Mucosa of rectum (tissue), 2 donors: ENCODE measurements at regions not wholly inside any gene's neighbourhood (a gene's known extent, or its start where the extent isn't known, plus 50 kb on each side); places are given as distances from the start of the nearest gene placed in this dataset.
"Not testable (repeated sequence)": the region's sequence is repeated elsewhere in the genome, so short reads cannot be mapped to it uniquely, and the experiment has no call there.

Source experiments
- H3K27ac ChIP-seq, 2 donors: one replicate each; pipeline ENCODE4 v1.7.0; 2013; ENCODE audit warnings: inconsistent platforms in 2 of 2, low read depth in 2 of 2, low read length in 2 of 2
- H3K27me3 ChIP-seq, 2 donors: one replicate each; pipeline ENCODE4 v1.7.0; 2013; ENCODE audit warnings: low read length in 2 of 2; ENCODE audit not compliant: control insufficient read depth in 2 of 2, insufficient read depth in 2 of 2
- H3K36me3 ChIP-seq, 2 donors: one replicate each; pipeline ENCODE4 v1.7.0; 2013; ENCODE audit warnings: low read length in 2 of 2; ENCODE audit not compliant: control insufficient read depth in 2 of 2, insufficient read depth in 2 of 2
- H3K4me1 ChIP-seq, 2 donors: one replicate each; pipeline ENCODE4 v1.7.0; 2013; ENCODE audit warnings: low read length in 2 of 2, mild to moderate bottlenecking in 1 of 2; ENCODE audit not compliant: control insufficient read depth in 2 of 2, insufficient read depth in 2 of 2
- H3K4me3 ChIP-seq, 2 donors: one replicate each; pipeline ENCODE4 v1.7.0; 2013; ENCODE audit warnings: low read length in 2 of 2
- H3K9ac ChIP-seq, 2 donors: one replicate each; pipeline ENCODE4 v1.7.0; 2013; ENCODE audit warnings: low read length in 2 of 2, low read depth in 1 of 2, mild to moderate bottlenecking in 1 of 2
- H3K9me3 ChIP-seq, 2 donors: one replicate each; pipeline ENCODE4 v1.7.0; 2013; ENCODE audit warnings: low read length in 2 of 2; ENCODE audit not compliant: control insufficient read depth in 2 of 2
- donor health status: healthy.
- donor health status: Normal muscosa, but diverticular disease.

- Histone ChIP-seq H3K9ac (no peak overlapping the region), H3K36me3 (no peaks in the 10 kb centered on the region), H3K27ac (no peak overlapping the region)
Measured at GRCh38 chr12:85424581-85425348, 144.7 kb downstream of the ALX1 start.

GRCh38 chr12:85425349-85425612, 145.3 kb downstream of the ALX1 start:
- peaks cover 3 to 7% of the 10 kb centered on the region in 2 donors for H3K4me1 ChIP-seq
- H3K9ac ChIP-seq, result no peak overlapping the region
- H3K4me3 ChIP-seq, result no peak overlapping the region
- no peaks in the 10 kb centered on the region for H3K27me3 ChIP-seq
- H3K36me3 ChIP-seq, result no peaks in the 10 kb centered on the region
- H3K9me3 ChIP-seq, result no peaks in the 10 kb centered on the region
- no peak overlapping the region for H3K27ac ChIP-seq

More at GRCh38 chr12:85424581-85425348, 144.7 kb downstream of the ALX1 start:
- H3K9me3 ChIP-seq, result no peaks in the 10 kb centered on the region
- peaks cover 3 to 7% of the 10 kb centered on the region in 2 donors for H3K4me1 ChIP-seq
- peak overlapping the region in 1 of 2 donors; percentile 1 for H3K4me3 ChIP-seq
- no peaks in the 10 kb centered on the region for H3K27me3 ChIP-seq

- Histone ChIP-seq H3K4me1 (peaks cover 3 to 7% of the 10 kb centered on the region in 2 donors), H3K27me3 (no peaks in the 10 kb centered on the region), H3K9ac (no peak overlapping the region), H3K36me3 (no peaks in the 10 kb centered on the region), H3K4me3 (no peak overlapping the region), H3K27ac (no peak overlapping the region), H3K9me3 (no peaks in the 10 kb centered on the region)
Measured at GRCh38 chr12:85425926-85426325, 145.9 kb downstream of the ALX1 start.

- H3K9me3 ChIP-seq, H3K4me3 ChIP-seq, H3K27ac ChIP-seq, H3K9ac ChIP-seq, H3K27me3 ChIP-seq, H3K36me3 ChIP-seq, H3K4me1 ChIP-seq: not testable (repeated sequence)
Measured at GRCh38 chr12:85433148-85433547, 153.1 kb downstream of the ALX1 start.

GRCh38 chr12:85440271-85440670, 160.3 kb downstream of the ALX1 start:
- H3K36me3 ChIP-seq, result no peaks in the 10 kb centered on the region
- H3K27me3 ChIP-seq, result no peaks in the 10 kb centered on the region
- H3K9ac ChIP-seq, result no peak overlapping the region
- no peak overlapping the region for H3K27ac ChIP-seq
- no peak overlapping the region for H3K4me3 ChIP-seq
- H3K4me1 ChIP-seq, result peaks cover 12 to 25% of the 10 kb centered on the region in 2 donors
- H3K9me3 ChIP-seq, result no peaks in the 10 kb centered on the region

GRCh38 chr12:85441025-85441424, 161.0 kb downstream of the ALX1 start:
- Histone ChIP-seq H3K27me3 (no peaks in the 10 kb centered on the region), H3K9ac (no peak overlapping the region), H3K36me3 (no peaks in the 10 kb centered on the region), H3K4me3 (no peak overlapping the region), H3K4me1 (peaks cover 12 to 31% of the 10 kb centered on the region in 2 donors), H3K27ac (no peak overlapping the region), H3K9me3 (no peaks in the 10 kb centered on the region)

GRCh38 chr12:85441741-85442140, 161.7 kb downstream of the ALX1 start:
- H3K27me3 ChIP-seq, result no peaks in the 10 kb centered on the region
- H3K9me3 ChIP-seq, result no peaks in the 10 kb centered on the region
- H3K4me1 ChIP-seq, result peaks cover 12 to 31% of the 10 kb centered on the region in 2 donors
- H3K4me3 ChIP-seq, result no peak overlapping the region
- H3K9ac ChIP-seq, result no peak overlapping the region
- no peak overlapping the region for H3K27ac ChIP-seq
- H3K36me3 ChIP-seq, result no peaks in the 10 kb centered on the region

GRCh38 chr12:85445060-85445938, 165.3 kb downstream of the ALX1 start:
- no peaks in the 10 kb centered on the region for H3K36me3 ChIP-seq
- no peak overlapping the region for H3K27ac ChIP-seq
- H3K27me3 ChIP-seq, result no peaks in the 10 kb centered on the region
- H3K9ac ChIP-seq, result no peak overlapping the region
- H3K4me3 ChIP-seq, result no peak overlapping the region
- no peaks in the 10 kb centered on the region for H3K9me3 ChIP-seq
- H3K4me1 ChIP-seq, result peaks cover 9 to 25% of the 10 kb centered on the region in 2 donors

- Histone ChIP-seq H3K4me3 (no peak overlapping the region), H3K27ac (no peak overlapping the region), H3K4me1 (peaks cover 0 to 8% of the 10 kb centered on the region in 2 donors), H3K9me3 (no peaks in the 10 kb centered on the region), H3K27me3 (no peaks in the 10 kb centered on the region), H3K36me3 (no peaks in the 10 kb centered on the region), H3K9ac (no peak overlapping the region)
Measured at GRCh38 chr12:85448031-85448430, 168.0 kb downstream of the ALX1 start.

- H3K9me3 ChIP-seq, result no peaks in the 10 kb centered on the region
- no peak overlapping the region for H3K4me3 ChIP-seq
- H3K4me1 ChIP-seq, result peaks cover 0 to 8% of the 10 kb centered on the region in 2 donors
- H3K27ac ChIP-seq, result no peak overlapping the region
- H3K27me3 ChIP-seq, result no peaks in the 10 kb centered on the region
- no peak overlapping the region for H3K9ac ChIP-seq
- H3K36me3 ChIP-seq, result no peaks in the 10 kb centered on the region
Measured at GRCh38 chr12:85448548-85449139, 168.6 kb downstream of the ALX1 start.
